ENCODE measurements at regions not wholly inside any gene's neighbourhood (a gene's known extent, or its start where the extent isn't known, plus 50 kb on each side); places are given as distances from the start of the nearest gene placed in this dataset.

DNA sequence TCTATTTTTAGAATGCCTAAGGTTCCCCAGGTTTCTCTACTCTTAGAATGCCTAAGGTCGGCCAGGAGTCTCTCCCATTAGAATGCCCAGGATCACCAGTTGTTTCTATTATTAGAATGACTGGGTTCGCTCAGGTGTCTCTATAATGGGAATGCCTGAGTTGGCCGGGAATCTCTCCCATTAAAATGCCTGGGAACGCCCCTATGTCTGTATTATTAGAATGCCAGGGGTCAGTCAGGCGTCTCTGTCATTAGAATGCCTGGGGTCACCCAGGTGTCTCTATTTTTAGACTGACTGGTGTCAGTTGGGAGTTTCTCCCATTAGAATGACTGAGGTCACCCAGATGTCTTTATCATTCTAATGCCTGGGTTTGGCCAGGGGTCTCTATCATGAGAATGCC lies 2252.5 kb downstream of the TP53TG3F start:
- WGBS, result 73% methylated on average over 5 of the region's 5 CpGs

DNA sequence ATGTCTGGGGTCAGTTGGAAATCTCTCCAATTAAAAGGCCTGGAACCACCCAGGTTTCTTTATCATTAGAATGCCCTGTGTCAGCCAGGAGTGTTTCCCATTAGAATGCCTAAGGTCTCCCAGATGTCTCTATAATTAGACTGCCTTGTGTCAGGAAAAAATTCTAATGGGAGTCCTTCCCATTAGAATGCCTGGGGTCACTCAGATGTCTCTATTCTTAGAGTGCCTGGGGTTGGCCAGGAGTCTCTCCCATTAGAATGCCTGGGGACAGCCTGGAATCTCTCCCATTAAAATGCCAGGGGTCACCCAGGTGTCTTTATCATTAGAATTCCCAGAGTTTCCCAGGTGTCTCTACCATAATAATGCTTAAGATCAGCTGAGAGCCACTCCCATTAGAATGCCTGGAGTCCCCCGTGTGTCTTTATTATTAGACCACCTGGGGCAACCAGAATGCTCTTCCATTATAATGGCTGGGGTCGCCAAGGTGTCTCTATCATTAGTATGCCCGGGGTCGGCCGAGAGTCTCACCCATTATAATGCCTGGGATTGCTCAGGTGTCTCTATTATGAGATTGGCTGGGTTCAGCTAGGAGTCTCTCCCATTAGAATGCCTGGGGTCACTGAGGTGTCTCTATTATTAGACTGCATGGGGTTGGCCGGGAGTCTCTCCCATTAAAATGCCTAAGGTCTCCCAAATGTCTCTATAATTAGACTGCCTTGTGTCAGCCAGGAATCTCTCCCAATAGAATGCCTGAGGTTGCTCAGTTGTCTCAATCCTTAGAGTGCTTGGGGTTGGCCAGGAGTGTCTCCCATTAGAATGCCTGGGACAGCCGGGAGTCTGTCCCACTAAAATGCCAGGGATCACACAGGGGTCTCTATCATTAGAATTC lies 2254.6 kb downstream of the TP53TG3F start:
- Histone ChIP-seq H3K4me1 (replicated peaks) (no peaks in the 10 kb centered on the region), H3K9me3 (no peaks in the 10 kb centered on the region), H3K36me3 (no peaks in the 10 kb centered on the region), H3K4me3 (no peak overlapping the region), H3K27ac (no peak overlapping the region), H3K27me3 (replicated peaks; ENCODE audit: insufficient read depth) (no peaks in the 10 kb centered on the region)
- DNase-seq (ENCODE audit: low spot score), result no peak
- 74% methylated on average over 7 of the region's 7 CpGs for WGBS
- TF ChIP-seq POLR2AphosphoS5 (IDR thresholded peaks at IDR 0.05) (no peak), POLR2A (IDR thresholded peaks at IDR 0.05) (no peak)
- TF ChIP-seq, protein P1, sequence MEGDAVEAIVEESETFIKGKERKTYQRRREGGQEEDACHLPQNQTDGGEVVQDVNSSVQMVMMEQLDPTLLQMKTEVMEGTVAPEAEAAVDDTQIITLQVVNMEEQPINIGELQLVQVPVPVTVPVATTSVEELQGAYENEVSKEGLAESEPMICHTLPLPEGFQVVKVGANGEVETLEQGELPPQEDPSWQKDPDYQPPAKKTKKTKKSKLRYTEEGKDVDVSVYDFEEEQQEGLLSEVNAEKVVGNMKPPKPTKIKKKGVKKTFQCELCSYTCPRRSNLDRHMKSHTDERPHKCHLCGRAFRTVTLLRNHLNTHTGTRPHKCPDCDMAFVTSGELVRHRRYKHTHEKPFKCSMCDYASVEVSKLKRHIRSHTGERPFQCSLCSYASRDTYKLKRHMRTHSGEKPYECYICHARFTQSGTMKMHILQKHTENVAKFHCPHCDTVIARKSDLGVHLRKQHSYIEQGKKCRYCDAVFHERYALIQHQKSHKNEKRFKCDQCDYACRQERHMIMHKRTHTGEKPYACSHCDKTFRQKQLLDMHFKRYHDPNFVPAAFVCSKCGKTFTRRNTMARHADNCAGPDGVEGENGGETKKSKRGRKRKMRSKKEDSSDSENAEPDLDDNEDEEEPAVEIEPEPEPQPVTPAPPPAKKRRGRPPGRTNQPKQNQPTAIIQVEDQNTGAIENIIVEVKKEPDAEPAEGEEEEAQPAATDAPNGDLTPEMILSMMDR (IDR thresholded peaks at IDR 0.05), result no peak
- intact Hi-C loops (cut with DNase I), result no loop called here

More for the DNA sequence above, 2252.5 kb downstream of the TP53TG3F start:
- Histone ChIP-seq H3K27ac (no peak overlapping the region), H3K9me3 (no peaks in the 10 kb centered on the region), H3K36me3 (no peaks in the 10 kb centered on the region), H3K4me1 (replicated peaks) (no peaks in the 10 kb centered on the region), H3K4me3 (no peak overlapping the region), H3K27me3 (replicated peaks; ENCODE audit: insufficient read depth) (no peaks in the 10 kb centered on the region)
- DNase-seq (ENCODE audit: low spot score), result no peak
- intact Hi-C loops (cut with DNase I), result no loop called here
- TF ChIP-seq, protein P1 (IDR thresholded peaks at IDR 0.05), result no peak
- TF ChIP-seq POLR2AphosphoS5 (IDR thresholded peaks at IDR 0.05), result no peak
- no peak for TF ChIP-seq POLR2A (IDR thresholded peaks at IDR 0.05)

DNA sequence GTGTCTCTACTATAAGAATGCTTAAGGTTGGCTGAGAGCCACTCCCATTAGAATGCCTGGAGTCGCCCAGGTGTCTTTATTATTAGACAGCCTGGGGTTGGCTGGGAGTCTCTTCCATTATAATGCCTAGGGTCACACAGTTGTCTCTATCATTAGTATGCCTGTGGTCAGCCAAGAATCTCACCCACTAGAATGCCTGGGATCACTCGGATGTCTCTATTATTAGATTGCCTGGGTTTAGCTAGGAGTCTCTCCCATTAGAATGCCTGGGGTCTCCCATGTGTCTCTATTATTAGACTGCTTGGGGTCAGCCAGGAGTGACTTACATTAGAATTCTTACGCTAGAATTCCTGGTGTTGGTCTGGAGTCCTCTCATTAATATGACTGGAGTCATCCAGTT lies 2255.3 kb downstream of the TP53TG3F start:
- no peak for DNase-seq (ENCODE audit: low spot score)
- Histone ChIP-seq H3K4me3 (no peak overlapping the region), H3K4me1 (replicated peaks) (no peaks in the 10 kb centered on the region), H3K27ac (no peak overlapping the region), H3K27me3 (replicated peaks; ENCODE audit: insufficient read depth) (no peaks in the 10 kb centered on the region), H3K36me3 (no peaks in the 10 kb centered on the region), H3K9me3 (no peaks in the 10 kb centered on the region)
- TF ChIP-seq POLR2AphosphoS5 (IDR thresholded peaks at IDR 0.05) (no peak), POLR2A (IDR thresholded peaks at IDR 0.05) (no peak)
- TF ChIP-seq, protein P1 (IDR thresholded peaks at IDR 0.05), result no peak
- intact Hi-C loops (cut with DNase I), result no loop called here
- WGBS, result 79% methylated on average over 3 of the region's 3 CpGs

DNA sequence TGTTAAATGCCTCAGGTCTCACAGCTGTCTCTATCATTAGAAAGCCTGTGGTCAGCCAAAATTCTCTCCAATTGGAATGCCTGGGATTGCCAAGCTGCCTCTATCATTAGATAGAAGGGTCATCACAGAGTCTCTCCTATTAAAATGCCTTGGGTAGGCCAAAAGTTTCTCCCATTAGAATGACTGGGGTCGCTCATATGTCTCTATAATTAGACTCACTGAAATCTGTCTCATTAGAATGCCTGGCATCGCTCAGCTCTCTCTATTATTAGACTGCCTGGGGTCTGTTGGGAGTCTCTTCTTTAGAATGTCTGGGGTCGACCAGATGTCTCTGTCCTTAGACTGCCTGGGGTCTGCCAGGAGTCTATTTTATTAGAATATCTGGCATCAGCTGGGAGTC lies 2265.1 kb downstream of the TP53TG3F start:
- intact Hi-C loops (cut with DNase I), result no loop called here
- no peak overlapping the region for H3K4me3 ChIP-seq
- no peak for TF ChIP-seq POLR2AphosphoS5 (IDR thresholded peaks at IDR 0.05)
- TF ChIP-seq, protein P1 (IDR thresholded peaks at IDR 0.05), result no peak
- no peak for TF ChIP-seq POLR2A (IDR thresholded peaks at IDR 0.05)
- no peaks in the 10 kb centered on the region for H3K36me3 ChIP-seq
- H3K27ac ChIP-seq, result no peak overlapping the region
- no peaks in the 10 kb centered on the region for H3K9me3 ChIP-seq
- 39% methylated on average over 3 of the region's 3 CpGs for WGBS
- no peak for DNase-seq (ENCODE audit: low spot score)
- H3K4me1 ChIP-seq (replicated peaks), result no peaks in the 10 kb centered on the region
- no peaks in the 10 kb centered on the region for H3K27me3 ChIP-seq (replicated peaks; ENCODE audit: insufficient read depth)

DNA sequence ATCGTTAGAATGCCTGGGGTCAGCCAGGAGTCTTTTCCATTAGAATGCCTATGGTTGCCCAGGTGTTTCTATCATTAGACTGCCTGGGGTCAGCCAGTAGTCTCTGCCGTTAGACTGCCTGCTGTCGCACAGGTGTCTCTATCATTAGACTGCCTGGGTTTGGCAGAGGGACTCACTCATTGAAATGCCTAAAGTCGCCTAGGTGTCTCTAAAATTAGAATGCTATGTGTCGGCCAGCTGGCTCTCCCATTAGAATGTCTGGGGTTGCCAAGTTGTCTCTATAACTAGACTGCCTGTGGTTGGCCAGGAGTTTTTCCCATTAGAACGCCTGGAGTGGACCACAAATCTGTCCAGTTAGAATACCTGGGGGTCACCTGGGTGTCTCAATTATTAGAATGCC lies 2266.5 kb downstream of the TP53TG3F start:
- WGBS, result 70% methylated on average over 6 of the region's 6 CpGs
- no peaks in the 10 kb centered on the region for H3K36me3 ChIP-seq
- no peak for DNase-seq (ENCODE audit: low spot score)
- TF ChIP-seq, protein P1 (IDR thresholded peaks at IDR 0.05), result no peak
- TF ChIP-seq POLR2AphosphoS5 (IDR thresholded peaks at IDR 0.05) (no peak), POLR2A (IDR thresholded peaks at IDR 0.05) (no peak)
- H3K9me3 ChIP-seq, result no peaks in the 10 kb centered on the region
- no peaks in the 10 kb centered on the region for H3K4me1 ChIP-seq (replicated peaks)
- H3K4me3 ChIP-seq, result no peak overlapping the region
- H3K27me3 ChIP-seq (replicated peaks; ENCODE audit: insufficient read depth), result no peaks in the 10 kb centered on the region
- no peak overlapping the region for H3K27ac ChIP-seq
- intact Hi-C loops (cut with DNase I), result no loop called here

All from prostate gland (tissue), 2 donors.